ENCODE measurements at regions not wholly inside any gene's neighbourhood (a gene's known extent, or its start where the extent isn't known, plus 50 kb on each side); places are given as distances from the start of the nearest gene placed in this dataset.

DNA sequence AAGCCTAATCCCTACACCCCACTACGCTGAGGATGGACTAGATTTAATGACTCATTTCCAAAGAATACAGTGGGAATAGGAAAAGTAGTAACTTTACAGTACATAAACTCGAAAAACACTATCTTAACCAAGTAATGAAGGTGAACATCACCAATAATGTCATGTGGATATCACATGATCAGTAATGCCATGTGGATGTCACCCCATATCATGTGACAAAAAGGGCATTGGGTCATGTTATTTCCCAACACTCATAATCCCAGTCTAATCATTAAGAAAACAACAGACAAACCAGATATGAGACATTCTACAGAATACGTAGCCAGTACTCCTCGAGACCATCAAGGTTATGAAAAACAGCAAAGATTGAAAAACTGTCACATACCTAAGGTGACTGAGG lies 667.3 kb upstream of the CRIM1 start:
- WGBS, 2 donors = 82 to 87% methylated on average over 4 of the region's 4 CpGs
- Histone ChIP-seq H3K4me3 (no peak overlapping the region), H3K9ac (ENCODE audit: insufficient read depth in 1 of 2, low read length in 2 of 2) (no peak overlapping the region), H3K4me1 (ENCODE audit: control insufficient read depth in 5 of 5, insufficient read depth in 5 of 5, low read length in 5 of 5) (no peaks in the 10 kb centered on the region), H3K9me3 (ENCODE audit: control insufficient read depth in 4 of 4, insufficient read depth in 3 of 4, low read length in 3 of 4) (no peaks in the 10 kb centered on the region), H3K27me3 (ENCODE audit: control insufficient read depth in 3 of 3, insufficient read depth in 3 of 3, low read length in 2 of 3) (no peaks in the 10 kb centered on the region), H3K27ac (ENCODE audit: low read depth in 1 of 2, low read length in 1 of 2) (no peak overlapping the region), H3K36me3 (ENCODE audit: control insufficient read depth in 4 of 4, insufficient read depth in 4 of 4, low read length in 4 of 4) (no peaks in the 10 kb centered on the region)
- ATAC-seq (ENCODE audit: insufficient read depth, low FRiP score) = no peak
- TF ChIP-seq, protein P1, sequence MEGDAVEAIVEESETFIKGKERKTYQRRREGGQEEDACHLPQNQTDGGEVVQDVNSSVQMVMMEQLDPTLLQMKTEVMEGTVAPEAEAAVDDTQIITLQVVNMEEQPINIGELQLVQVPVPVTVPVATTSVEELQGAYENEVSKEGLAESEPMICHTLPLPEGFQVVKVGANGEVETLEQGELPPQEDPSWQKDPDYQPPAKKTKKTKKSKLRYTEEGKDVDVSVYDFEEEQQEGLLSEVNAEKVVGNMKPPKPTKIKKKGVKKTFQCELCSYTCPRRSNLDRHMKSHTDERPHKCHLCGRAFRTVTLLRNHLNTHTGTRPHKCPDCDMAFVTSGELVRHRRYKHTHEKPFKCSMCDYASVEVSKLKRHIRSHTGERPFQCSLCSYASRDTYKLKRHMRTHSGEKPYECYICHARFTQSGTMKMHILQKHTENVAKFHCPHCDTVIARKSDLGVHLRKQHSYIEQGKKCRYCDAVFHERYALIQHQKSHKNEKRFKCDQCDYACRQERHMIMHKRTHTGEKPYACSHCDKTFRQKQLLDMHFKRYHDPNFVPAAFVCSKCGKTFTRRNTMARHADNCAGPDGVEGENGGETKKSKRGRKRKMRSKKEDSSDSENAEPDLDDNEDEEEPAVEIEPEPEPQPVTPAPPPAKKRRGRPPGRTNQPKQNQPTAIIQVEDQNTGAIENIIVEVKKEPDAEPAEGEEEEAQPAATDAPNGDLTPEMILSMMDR (IDR thresholded peaks at IDR 0.05; ENCODE audit: control extremely low read depth, extremely low read depth) = no peak
- DNase-seq = no peak

DNA sequence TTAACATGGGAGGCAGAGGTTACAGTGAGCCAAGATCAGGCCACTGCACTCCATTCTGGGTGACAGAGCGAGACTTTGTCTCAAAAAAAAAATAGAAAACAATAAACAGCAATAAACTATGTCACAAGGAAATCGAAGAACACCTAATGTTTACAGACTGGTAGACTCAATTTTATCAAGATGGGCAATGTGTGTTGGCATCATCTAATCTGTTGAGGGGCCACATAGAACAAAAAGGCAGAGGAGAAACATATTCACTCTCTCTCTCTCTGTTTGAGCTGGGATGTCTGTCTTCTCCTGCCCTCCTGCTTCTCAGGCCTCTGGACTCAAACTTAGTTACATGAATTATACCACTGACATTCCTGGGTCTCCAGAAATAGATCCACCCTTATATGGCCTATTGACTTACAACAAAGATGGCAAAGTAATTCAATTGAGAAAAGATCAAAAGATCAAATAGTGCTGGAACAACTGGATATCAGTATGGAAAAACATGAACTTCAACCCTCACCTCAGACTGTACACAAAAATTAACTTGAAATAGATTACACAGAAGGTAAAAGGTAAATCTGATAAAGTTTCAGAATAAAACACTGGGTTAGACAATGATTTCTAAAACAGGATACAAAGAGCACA lies 703.8 kb upstream of the CRIM1 start:
- Histone ChIP-seq H3K9ac (ENCODE audit: insufficient read depth in 1 of 2, low read length in 2 of 2) (no peak overlapping the region), H3K36me3 (ENCODE audit: control insufficient read depth in 4 of 4, insufficient read depth in 4 of 4, low read length in 4 of 4) (no peaks in the 10 kb centered on the region), H3K27ac (ENCODE audit: low read depth in 1 of 2, low read length in 1 of 2) (no peak overlapping the region), H3K27me3 (ENCODE audit: control insufficient read depth in 3 of 3, insufficient read depth in 3 of 3, low read length in 2 of 3) (no peaks in the 10 kb centered on the region), H3K4me1 (ENCODE audit: control insufficient read depth in 5 of 5, insufficient read depth in 5 of 5, low read length in 5 of 5) (no peaks in the 10 kb centered on the region), H3K4me3 (no peak overlapping the region), H3K9me3 (ENCODE audit: control insufficient read depth in 4 of 4, insufficient read depth in 3 of 4, low read length in 3 of 4) (no peaks in the 10 kb centered on the region)
- TF ChIP-seq, protein P1 (IDR thresholded peaks at IDR 0.05; ENCODE audit: control extremely low read depth, extremely low read depth) = no peak
- WGBS, 2 donors = 84 to 90% methylated on average over 2 of the region's 2 CpGs
- no peak for ATAC-seq (ENCODE audit: insufficient read depth, low FRiP score)
- DNase-seq = no peak

DNA sequence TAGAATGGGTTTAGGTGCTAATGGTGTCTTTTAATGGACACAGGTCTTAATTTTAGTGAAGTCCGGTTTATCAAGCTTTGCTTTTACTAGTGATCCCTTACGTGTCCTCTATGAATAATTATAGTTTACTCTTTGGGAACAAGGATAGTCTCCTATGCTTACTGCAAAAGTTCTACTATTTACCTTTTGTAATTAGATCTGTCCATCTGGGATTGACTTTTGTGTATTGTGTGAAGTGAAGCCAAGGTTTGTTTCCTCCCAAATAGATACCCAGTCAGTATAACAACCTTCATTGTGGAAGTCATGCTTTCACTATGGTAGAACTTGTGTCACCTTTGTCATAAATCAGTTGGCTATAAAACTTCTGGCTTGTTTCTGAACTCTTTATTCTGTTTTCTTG lies 740.9 kb upstream of the CRIM1 start:
- Histone ChIP-seq H3K4me1 (ENCODE audit: control insufficient read depth in 5 of 5, insufficient read depth in 5 of 5, low read length in 5 of 5) (no peaks in the 10 kb centered on the region), H3K9ac (ENCODE audit: insufficient read depth in 1 of 2, low read length in 2 of 2) (no peak overlapping the region), H3K36me3 (ENCODE audit: control insufficient read depth in 4 of 4, insufficient read depth in 4 of 4, low read length in 4 of 4) (no peaks in the 10 kb centered on the region), H3K27ac (ENCODE audit: low read depth in 1 of 2, low read length in 1 of 2) (no peak overlapping the region), H3K27me3 (ENCODE audit: control insufficient read depth in 3 of 3, insufficient read depth in 3 of 3, low read length in 2 of 3) (no peaks in the 10 kb centered on the region), H3K4me3 (no peak overlapping the region), H3K9me3 (ENCODE audit: control insufficient read depth in 4 of 4, insufficient read depth in 3 of 4, low read length in 3 of 4) (no peaks in the 10 kb centered on the region)
- 87 to 91% methylated on average over 2 of the region's 2 CpGs for WGBS, 2 donors
- TF ChIP-seq, protein P1 (IDR thresholded peaks at IDR 0.05; ENCODE audit: control extremely low read depth, extremely low read depth) = no peak
- DNase-seq (no peak), ATAC-seq (ENCODE audit: insufficient read depth, low FRiP score) (no peak)

DNA sequence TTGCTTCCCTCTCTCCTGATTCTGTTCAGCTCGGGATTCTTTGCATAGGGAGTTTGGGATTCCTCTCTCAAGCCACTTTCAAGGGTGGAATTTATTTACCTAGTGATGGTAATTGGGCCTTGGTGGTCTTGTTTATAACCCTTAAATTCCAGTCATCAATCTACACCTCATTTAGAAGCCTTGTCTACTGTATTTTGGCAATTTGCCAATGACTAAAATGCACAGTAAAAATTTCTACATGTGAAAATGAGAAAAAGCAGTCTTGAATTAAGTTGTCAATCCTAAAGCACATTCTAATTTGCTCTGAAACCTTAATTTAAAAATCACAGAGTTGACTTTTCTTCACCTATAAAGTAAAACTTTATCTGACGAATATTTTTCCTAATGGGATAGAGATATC lies 749.2 kb upstream of the CRIM1 start:
- ATAC-seq (ENCODE audit: insufficient read depth, low FRiP score) (no peak), DNase-seq (peak in 1 of 3 donors; percentile 4)
- no peak overlapping the region for H3K4me3 ChIP-seq
- no peak overlapping the region for H3K9ac ChIP-seq (ENCODE audit: insufficient read depth in 1 of 2, low read length in 2 of 2)
- H3K36me3 ChIP-seq (ENCODE audit: control insufficient read depth in 4 of 4, insufficient read depth in 4 of 4, low read length in 4 of 4) = no peaks in the 10 kb centered on the region
- WGBS, 2 donors = 60 to 69% methylated on average over 2 of the region's 2 CpGs
- no peaks in the 10 kb centered on the region for H3K9me3 ChIP-seq (ENCODE audit: control insufficient read depth in 4 of 4, insufficient read depth in 3 of 4, low read length in 3 of 4)
- TF ChIP-seq, protein P1 (IDR thresholded peaks at IDR 0.05; ENCODE audit: control extremely low read depth, extremely low read depth) = no peak
- no peaks in the 10 kb centered on the region for H3K27me3 ChIP-seq (ENCODE audit: control insufficient read depth in 3 of 3, insufficient read depth in 3 of 3, low read length in 2 of 3)
- H3K27ac ChIP-seq (ENCODE audit: low read depth in 1 of 2, low read length in 1 of 2) = no peak overlapping the region
- no peaks in the 10 kb centered on the region for H3K4me1 ChIP-seq (ENCODE audit: control insufficient read depth in 5 of 5, insufficient read depth in 5 of 5, low read length in 5 of 5)

All from lung (tissue), 11 donors.